ENCODE measurements at regions not wholly inside any gene's neighbourhood (a gene's known extent, or its start where the extent isn't known, plus 50 kb on each side); places are given as distances from the start of the nearest gene placed in this dataset.

- DNase-seq (no peak), ATAC-seq (no peak)
- TF ChIP-seq, protein P1, sequence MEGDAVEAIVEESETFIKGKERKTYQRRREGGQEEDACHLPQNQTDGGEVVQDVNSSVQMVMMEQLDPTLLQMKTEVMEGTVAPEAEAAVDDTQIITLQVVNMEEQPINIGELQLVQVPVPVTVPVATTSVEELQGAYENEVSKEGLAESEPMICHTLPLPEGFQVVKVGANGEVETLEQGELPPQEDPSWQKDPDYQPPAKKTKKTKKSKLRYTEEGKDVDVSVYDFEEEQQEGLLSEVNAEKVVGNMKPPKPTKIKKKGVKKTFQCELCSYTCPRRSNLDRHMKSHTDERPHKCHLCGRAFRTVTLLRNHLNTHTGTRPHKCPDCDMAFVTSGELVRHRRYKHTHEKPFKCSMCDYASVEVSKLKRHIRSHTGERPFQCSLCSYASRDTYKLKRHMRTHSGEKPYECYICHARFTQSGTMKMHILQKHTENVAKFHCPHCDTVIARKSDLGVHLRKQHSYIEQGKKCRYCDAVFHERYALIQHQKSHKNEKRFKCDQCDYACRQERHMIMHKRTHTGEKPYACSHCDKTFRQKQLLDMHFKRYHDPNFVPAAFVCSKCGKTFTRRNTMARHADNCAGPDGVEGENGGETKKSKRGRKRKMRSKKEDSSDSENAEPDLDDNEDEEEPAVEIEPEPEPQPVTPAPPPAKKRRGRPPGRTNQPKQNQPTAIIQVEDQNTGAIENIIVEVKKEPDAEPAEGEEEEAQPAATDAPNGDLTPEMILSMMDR (IDR thresholded peaks at IDR 0.05), result no peak
- intact Hi-C loops (cut with DNase I), result no loop called here
- Histone ChIP-seq H3K27ac (no peak overlapping the region), H3K27me3 (no peaks in the 10 kb centered on the region), H3K9me3 (no peaks in the 10 kb centered on the region), H3K4me1 (no peaks in the 10 kb centered on the region), H3K4me3 (no peak overlapping the region), H3K36me3 (no peaks in the 10 kb centered on the region)
Observed at GRCh38 chr21:24890021-24890420, 717.3 kb downstream of the MRPL39 start.

DNA sequence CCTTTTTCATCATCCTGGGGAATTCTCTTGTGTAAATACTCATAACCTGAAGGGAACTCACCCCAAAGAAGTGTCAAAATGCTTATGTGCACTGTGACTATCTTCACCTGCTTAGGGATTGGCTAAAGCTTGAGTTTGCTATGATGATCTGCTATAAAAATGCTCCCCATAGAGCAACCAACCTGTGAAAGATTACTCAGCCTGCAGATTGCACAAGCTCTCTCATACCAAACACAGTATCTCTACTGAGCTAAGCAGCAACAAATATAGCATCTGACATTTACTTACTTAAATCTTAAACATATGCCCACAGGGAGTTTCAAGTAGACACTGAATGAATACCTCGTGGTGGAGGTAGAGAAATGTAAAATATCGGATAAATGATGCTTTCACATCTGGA is 725.8 kb downstream of the MRPL39 start:
- H3K9me3 ChIP-seq, result no peaks in the 10 kb centered on the region
- DNase-seq (no peak), ATAC-seq (no peak)
- TF ChIP-seq, protein P1 (IDR thresholded peaks at IDR 0.05), result no peak
- H3K36me3 ChIP-seq, result no peaks in the 10 kb centered on the region
- no peak overlapping the region for H3K27ac ChIP-seq
- no peak overlapping the region for H3K4me3 ChIP-seq
- H3K4me1 ChIP-seq, result no peaks in the 10 kb centered on the region
- intact Hi-C loops (cut with DNase I), result no loop called here
- H3K27me3 ChIP-seq, result no peaks in the 10 kb centered on the region

- Histone ChIP-seq H3K27ac (no peak overlapping the region), H3K9me3 (peaks cover 0 to 4% of the 10 kb centered on the region in 2 donors), H3K4me3 (no peak overlapping the region), H3K4me1 (no peaks in the 10 kb centered on the region), H3K36me3 (no peaks in the 10 kb centered on the region), H3K27me3 (no peaks in the 10 kb centered on the region)
- no peak for ATAC-seq
- TF ChIP-seq, protein P1 (IDR thresholded peaks at IDR 0.05), result no peak
- no peak for DNase-seq
- intact Hi-C loops (cut with DNase I), result no loop called here
Observed at GRCh38 chr21:24870633-24871032, 736.6 kb downstream of the MRPL39 start.

GRCh38 chr21:24869862-24870261 is 737.4 kb downstream of the MRPL39 start:
- Histone ChIP-seq H3K4me3 (no peak overlapping the region), H3K9me3 (peaks cover 0 to 4% of the 10 kb centered on the region in 2 donors), H3K27ac (no peak overlapping the region), H3K36me3 (no peaks in the 10 kb centered on the region), H3K27me3 (no peaks in the 10 kb centered on the region), H3K4me1 (no peaks in the 10 kb centered on the region)
- DNase-seq, result no peak
- ATAC-seq, result no peak
- TF ChIP-seq, protein P1 (IDR thresholded peaks at IDR 0.05), result no peak
- intact Hi-C loops (cut with DNase I), result no loop called here

DNA sequence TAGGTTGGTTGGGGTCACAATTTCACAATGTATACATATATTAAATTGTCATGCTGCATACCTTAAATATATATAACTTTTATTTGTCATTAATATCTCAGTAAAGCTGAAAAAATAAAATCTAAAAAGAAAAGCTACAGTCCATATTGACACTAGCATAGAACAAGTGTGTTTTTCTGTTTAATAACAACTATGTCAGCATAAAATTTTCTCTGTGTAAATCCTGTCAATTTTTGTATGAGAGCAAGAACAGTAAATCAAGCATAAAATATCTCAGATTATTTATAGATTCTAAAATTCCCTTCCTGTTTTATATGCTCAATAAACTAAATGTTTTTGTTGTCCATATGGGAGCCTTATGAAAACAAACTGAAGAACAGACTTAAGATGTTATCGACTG is 739.2 kb downstream of the MRPL39 start:
- H3K4me3 ChIP-seq, result no peak overlapping the region
- ATAC-seq, result no peak
- no peak overlapping the region for H3K27ac ChIP-seq
- peaks cover 0 to 4% of the 10 kb centered on the region in 2 donors for H3K9me3 ChIP-seq
- intact Hi-C loops (cut with DNase I), result no loop called here
- TF ChIP-seq, protein P1 (IDR thresholded peaks at IDR 0.05), result no peak
- no peaks in the 10 kb centered on the region for H3K27me3 ChIP-seq
- no peaks in the 10 kb centered on the region for H3K36me3 ChIP-seq
- H3K4me1 ChIP-seq, result no peaks in the 10 kb centered on the region
- no peak for DNase-seq
